Amniotic stem cell (primary cell): ENCODE measurements at regions not wholly inside any gene's neighbourhood (a gene's known extent, or its start where the extent isn't known, plus 50 kb on each side); places are given as distances from the start of the nearest gene placed in this dataset.

Experiments
- DNase-seq: peaks from one replicate; lab custom pipeline; 2025; lab: John Stamatoyannopoulos, UW

DNA sequence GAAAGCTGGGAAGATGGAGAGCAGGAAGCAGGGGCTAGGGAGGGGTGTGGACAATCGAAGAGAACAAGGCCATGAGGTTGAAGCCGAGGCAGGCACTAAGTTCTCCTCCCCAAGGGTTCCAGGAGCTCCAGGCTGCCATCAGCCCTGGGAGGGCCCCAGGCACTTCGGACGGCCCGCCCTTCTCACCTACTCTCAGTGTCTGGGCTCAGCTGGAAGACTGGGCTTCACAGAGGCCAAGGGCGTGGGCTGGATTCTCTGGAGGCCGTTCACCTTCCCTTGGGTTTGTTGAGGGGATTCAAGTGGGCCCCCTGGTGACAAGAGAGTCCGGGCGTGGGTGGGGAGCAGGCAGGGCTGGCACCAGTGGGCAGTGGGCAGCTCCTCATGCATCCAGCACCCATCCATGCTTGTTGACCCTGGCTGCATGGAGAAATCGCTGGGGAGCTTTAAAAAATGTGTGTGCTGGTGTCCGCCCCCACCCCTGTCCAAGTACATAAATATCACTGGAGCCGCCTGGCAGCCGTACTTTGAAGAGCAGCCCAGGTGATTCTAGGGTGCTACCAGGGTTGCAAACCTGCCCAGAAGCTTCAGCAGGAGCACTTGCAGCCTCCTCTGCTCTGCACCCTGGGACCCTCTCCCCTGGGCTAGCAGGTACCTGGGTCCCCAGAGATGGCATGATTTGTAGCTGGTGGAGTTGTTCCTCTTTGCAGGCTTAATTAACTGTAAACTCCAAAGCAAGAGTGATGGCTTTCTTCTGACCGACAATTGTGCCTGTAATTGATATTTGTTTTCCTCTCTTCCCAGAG, 74.3 kb downstream of the RTL6 start:
- no peak for DNase-seq

- no peak for DNase-seq
Measured at GRCh38 chr22:44422746-44423380, 75.2 kb downstream of the RTL6 start.

DNA sequence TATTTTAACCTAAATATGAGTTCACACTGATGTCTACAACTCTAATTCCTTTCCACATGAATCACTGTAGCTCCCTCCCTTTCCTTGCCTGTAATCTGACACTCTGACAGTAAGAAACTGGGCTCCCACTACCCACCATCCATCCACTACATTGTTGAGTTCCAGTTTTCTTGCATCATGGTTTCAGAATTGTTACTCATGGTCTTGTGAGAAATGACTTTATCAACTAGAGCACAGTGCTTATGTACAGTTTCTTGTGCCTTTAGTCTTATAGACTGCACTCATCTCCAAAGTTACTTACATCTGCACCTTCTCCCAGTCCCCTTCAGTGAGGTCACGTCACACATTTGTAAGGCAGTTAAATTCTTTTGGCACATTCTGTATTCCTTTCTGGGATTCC, 78.6 kb downstream of the RTL6 start:
- DNase-seq = no peak

- DNase-seq = no peak
Measured at GRCh38 chr22:44413211-44413610, 84.8 kb downstream of the RTL6 start.

DNA sequence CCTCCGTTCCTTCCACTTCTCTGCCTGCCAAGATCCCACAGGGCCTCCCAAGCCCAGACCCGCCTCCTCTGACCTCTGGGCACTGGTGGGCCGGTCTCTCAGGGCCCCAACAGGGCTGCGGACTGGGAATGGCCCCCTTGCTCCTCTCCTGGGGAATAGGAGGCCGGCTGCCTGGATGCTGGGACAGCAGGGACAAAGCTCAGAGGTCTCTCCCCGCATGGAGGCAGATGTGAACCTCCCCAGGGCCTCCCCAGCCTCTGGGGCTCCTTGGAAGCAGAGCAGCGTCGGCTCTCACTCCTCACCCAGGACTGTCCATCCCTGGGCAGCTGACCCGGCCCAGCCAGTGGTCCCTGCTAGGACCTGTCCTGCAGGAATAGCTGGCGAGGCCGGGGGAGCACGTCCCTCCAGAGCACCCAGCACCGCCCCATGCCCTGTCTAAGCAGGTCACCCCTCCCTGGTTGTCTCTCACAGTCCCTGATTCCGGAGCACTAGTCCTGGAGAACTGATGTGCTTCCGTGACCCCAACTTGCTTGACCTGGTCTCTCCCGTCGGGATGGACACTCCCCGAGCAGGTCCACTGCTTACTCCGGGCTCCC, 85.8 kb downstream of the RTL6 start:
- no peak for DNase-seq

- DNase-seq = no peak
Measured at GRCh38 chr22:44411226-44412135, 86.6 kb downstream of the RTL6 start.

DNA sequence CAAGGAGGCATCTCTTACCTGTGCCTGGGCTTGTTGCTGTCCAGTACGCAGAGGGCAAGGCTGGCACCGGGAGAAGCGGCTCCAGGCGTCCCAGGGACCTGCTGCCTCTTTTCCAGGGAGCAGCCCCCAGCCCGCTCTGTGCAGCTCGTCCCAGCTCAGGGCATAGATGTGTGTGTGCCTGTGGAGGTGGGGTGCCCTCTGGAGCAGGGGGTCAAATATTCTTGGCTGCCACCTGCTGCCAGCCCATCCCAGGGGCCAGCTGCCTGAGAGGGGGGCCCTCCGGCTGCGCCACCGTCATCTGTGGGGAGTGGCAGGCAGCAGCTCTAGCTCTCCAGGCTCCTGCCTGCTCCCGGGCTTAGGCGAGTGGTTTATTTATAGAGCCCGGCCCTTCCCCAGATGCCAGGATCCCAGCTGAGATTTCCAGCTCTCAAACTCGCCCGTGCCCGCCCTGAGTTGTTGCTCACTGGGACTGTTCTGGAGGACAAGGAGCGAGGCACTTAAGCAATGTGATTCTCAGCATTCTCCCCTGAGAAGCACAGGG, 87.5 kb downstream of the RTL6 start:
- no peak for DNase-seq

- DNase-seq = no peak
Measured at GRCh38 chr22:44409974-44410316, 88.1 kb downstream of the RTL6 start.

GRCh38 chr22:44409211-44409973, 88.6 kb downstream of the RTL6 start:
- DNase-seq = no peak

DNA sequence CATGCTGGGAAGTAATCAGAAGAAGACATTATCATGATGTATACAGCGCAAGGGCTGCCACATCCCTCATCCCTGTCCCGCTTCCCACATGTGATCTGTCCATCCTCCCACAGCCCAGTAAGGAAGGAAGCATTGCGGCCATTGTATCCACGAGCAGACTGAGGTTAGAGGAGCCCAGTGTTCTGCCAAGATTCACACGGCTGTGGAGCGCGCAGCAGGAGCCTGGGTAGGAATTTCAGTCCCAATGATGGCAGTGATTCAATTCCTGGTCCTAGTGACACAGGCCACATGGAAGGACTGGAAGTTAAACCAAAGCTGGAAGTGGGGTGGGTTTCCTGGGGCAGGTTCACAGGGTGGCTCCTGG, 89.2 kb downstream of the RTL6 start:
- DNase-seq = no peak

GRCh38 chr22:44407987-44408828, 89.8 kb downstream of the RTL6 start:
- no peak for DNase-seq

- DNase-seq = no peak
Measured at GRCh38 chr22:44407171-44407986, 90.7 kb downstream of the RTL6 start.

- no peak for DNase-seq
Measured at GRCh38 chr22:44406341-44407170, 91.5 kb downstream of the RTL6 start.

GRCh38 chr22:44405661-44406060, 92.4 kb downstream of the RTL6 start:
- no peak for DNase-seq

DNA sequence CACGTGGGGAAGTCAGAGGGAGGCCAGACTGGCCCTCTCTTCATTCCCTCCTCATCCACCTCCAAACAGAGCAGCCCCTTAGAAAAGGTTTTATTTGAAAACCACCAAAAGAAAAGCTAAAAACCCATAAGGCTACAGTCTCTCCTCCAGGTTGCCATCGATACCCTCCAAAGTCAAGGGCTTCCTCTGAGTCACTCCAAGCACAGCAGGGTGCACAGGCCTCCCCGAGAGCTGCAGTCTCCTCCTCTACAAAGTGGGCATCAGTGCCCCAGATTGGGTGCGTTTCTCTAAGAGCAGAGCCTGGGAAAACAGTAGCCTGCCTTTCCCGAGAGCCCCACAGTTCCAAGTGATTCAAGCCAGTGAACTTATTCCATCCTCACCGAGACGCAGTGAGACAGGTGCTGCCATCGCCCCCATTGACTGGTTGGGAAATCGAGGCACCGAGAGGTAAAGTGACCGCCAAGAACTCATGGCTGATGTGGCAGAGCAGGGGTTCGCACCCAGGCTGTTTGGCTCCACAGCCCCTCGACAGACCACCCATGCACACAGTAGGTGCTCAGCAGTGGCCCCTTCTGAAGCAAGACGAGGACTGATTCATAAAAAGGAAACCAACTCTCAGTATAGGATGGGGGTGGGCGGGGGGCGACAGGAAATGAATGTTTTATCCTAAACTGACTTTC, 91.7 kb upstream of the SHISAL1 start:
- DNase-seq = no peak

- DNase-seq = no peak
Measured at GRCh38 chr22:44403602-44404329, 91.0 kb upstream of the SHISAL1 start.

- DNase-seq = no peak
Measured at GRCh38 chr22:44403166-44403565, 90.4 kb upstream of the SHISAL1 start.
